ENCODE measurements at regions not wholly inside any gene's neighbourhood (a gene's known extent, or its start where the extent isn't known, plus 50 kb on each side); places are given as distances from the start of the nearest gene placed in this dataset.

- H3K9ac ChIP-seq (ENCODE audit: insufficient read length, low read depth): no peak overlapping the region
- TF ChIP-seq ZNF274 (IDR thresholded peaks at IDR 0.05; ENCODE audit: low read depth, low read length) (no peak), YY1 (IDR thresholded peaks at IDR 0.05; ENCODE audit: insufficient read depth, insufficient read length) (no peak), SUZ12 (IDR thresholded peaks at IDR 0.05; ENCODE audit: extremely low read depth, insufficient read depth, insufficient read length) (no peak)
- H3K4me1 ChIP-seq (ENCODE audit: insufficient read depth, insufficient read length): no peaks in the 10 kb centered on the region
- H3K9me3 ChIP-seq (ENCODE audit: insufficient read depth, low read length): no peaks in the 10 kb centered on the region
- no peak for DNase-seq (ENCODE audit: low read depth, low spot score)
- H3K36me3 ChIP-seq (ENCODE audit: insufficient read depth, insufficient read length, low read length): no peaks in the 10 kb centered on the region
- no peak overlapping the region for H3K4me3 ChIP-seq (ENCODE audit: insufficient read length, low read depth)
- no peaks in the 10 kb centered on the region for H3K27me3 ChIP-seq (ENCODE audit: insufficient read depth, insufficient read length)
Measured at GRCh38 chr9:106417685-106418084, 445.3 kb upstream of the ZNF462 start.

GRCh38 chr9:106419829-106420228 is 443.1 kb upstream of the ZNF462 start:
- Histone ChIP-seq H3K4me1 (ENCODE audit: insufficient read depth, insufficient read length) (no peaks in the 10 kb centered on the region), H3K36me3 (ENCODE audit: insufficient read depth, insufficient read length, low read length) (no peaks in the 10 kb centered on the region), H3K27me3 (ENCODE audit: insufficient read depth, insufficient read length) (no peaks in the 10 kb centered on the region), H3K4me3 (ENCODE audit: insufficient read length, low read depth) (no peak overlapping the region), H3K9me3 (ENCODE audit: insufficient read depth, low read length) (no peaks in the 10 kb centered on the region), H3K9ac (ENCODE audit: insufficient read length, low read depth) (no peak overlapping the region)
- no peak for TF ChIP-seq ZNF274 (IDR thresholded peaks at IDR 0.05; ENCODE audit: low read depth, low read length)
- TF ChIP-seq YY1 (IDR thresholded peaks at IDR 0.05; ENCODE audit: insufficient read depth, insufficient read length): no peak
- no peak for TF ChIP-seq SUZ12 (IDR thresholded peaks at IDR 0.05; ENCODE audit: extremely low read depth, insufficient read depth, insufficient read length)
- DNase-seq (ENCODE audit: low read depth, low spot score): no peak

DNA sequence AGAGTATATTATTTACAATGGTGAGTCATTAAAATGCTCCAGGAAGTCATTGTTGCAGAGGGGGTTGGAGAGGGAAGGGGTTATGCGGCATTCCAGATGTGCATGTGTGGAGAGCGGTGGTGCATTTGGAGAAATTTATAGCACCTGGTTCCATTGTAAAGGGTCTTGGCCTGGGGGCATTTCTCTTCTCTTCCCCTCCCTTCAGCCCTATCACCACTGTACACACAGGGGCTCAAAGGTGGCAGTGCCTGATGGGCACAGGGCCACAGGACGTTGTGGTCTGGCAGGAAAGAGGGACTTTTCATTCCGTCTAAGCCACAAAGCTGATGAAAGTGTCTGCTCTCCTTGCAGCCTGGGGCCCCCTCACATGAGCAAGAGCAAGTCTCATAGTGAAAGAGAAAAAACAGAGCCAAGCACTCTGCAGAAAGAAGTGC is 442.4 kb upstream of the ZNF462 start:
- Histone ChIP-seq H3K4me3 (ENCODE audit: insufficient read length, low read depth) (no peak overlapping the region), H3K9ac (ENCODE audit: insufficient read length, low read depth) (no peak overlapping the region), H3K4me1 (ENCODE audit: insufficient read depth, insufficient read length) (no peaks in the 10 kb centered on the region), H3K27me3 (ENCODE audit: insufficient read depth, insufficient read length) (no peaks in the 10 kb centered on the region), H3K9me3 (ENCODE audit: insufficient read depth, low read length) (no peaks in the 10 kb centered on the region), H3K36me3 (ENCODE audit: insufficient read depth, insufficient read length, low read length) (no peaks in the 10 kb centered on the region)
- DNase-seq (ENCODE audit: low read depth, low spot score): no peak
- TF ChIP-seq SUZ12 (IDR thresholded peaks at IDR 0.05; ENCODE audit: extremely low read depth, insufficient read depth, insufficient read length) (no peak), ZNF274 (IDR thresholded peaks at IDR 0.05; ENCODE audit: low read depth, low read length) (no peak), YY1 (IDR thresholded peaks at IDR 0.05; ENCODE audit: insufficient read depth, insufficient read length) (no peak)

DNA sequence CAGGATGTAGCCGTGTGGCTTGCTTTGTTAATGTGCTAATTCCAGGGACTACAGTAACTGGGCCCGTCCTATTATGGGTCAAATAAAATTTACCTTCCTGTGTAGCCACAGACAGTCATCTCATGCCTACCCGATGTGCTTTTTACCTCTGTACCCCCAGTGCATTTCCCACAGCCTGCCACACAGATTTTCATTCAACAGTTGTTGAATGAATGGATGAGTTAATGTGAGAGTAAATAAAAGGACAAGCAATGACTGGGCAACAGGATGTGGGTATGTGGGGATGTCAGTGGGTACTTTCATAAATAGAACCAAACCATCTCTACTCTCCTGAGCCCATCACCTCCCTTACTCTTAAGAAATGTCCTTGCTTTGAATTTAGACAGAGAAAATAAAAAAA is 441.2 kb upstream of the ZNF462 start:
- no peak for DNase-seq (ENCODE audit: low read depth, low spot score)
- H3K9me3 ChIP-seq (ENCODE audit: insufficient read depth, low read length): no peaks in the 10 kb centered on the region

GRCh38 chr9:106423575-106423974 is 439.4 kb upstream of the ZNF462 start:
- Histone ChIP-seq H3K9me3 (ENCODE audit: insufficient read depth, low read length) (no peaks in the 10 kb centered on the region), H3K27me3 (ENCODE audit: insufficient read depth, insufficient read length) (no peaks in the 10 kb centered on the region), H3K4me3 (ENCODE audit: insufficient read length, low read depth) (no peak overlapping the region), H3K4me1 (ENCODE audit: insufficient read depth, insufficient read length) (no peaks in the 10 kb centered on the region), H3K9ac (ENCODE audit: insufficient read length, low read depth) (no peak overlapping the region), H3K36me3 (ENCODE audit: insufficient read depth, insufficient read length, low read length) (no peaks in the 10 kb centered on the region)
- TF ChIP-seq SUZ12 (IDR thresholded peaks at IDR 0.05; ENCODE audit: extremely low read depth, insufficient read depth, insufficient read length) (no peak), ZNF274 (IDR thresholded peaks at IDR 0.05; ENCODE audit: low read depth, low read length) (no peak), YY1 (IDR thresholded peaks at IDR 0.05; ENCODE audit: insufficient read depth, insufficient read length) (no peak)
- DNase-seq (ENCODE audit: low read depth, low spot score): no peak

More for the DNA sequence above, 441.2 kb upstream of the ZNF462 start:
- no peaks in the 10 kb centered on the region for H3K27me3 ChIP-seq (ENCODE audit: insufficient read depth, insufficient read length)
- no peak overlapping the region for H3K9ac ChIP-seq (ENCODE audit: insufficient read length, low read depth)
- H3K4me3 ChIP-seq (ENCODE audit: insufficient read length, low read depth): no peak overlapping the region
- H3K4me1 ChIP-seq (ENCODE audit: insufficient read depth, insufficient read length): no peaks in the 10 kb centered on the region
- H3K36me3 ChIP-seq (ENCODE audit: insufficient read depth, insufficient read length, low read length): no peaks in the 10 kb centered on the region
- TF ChIP-seq SUZ12 (IDR thresholded peaks at IDR 0.05; ENCODE audit: extremely low read depth, insufficient read depth, insufficient read length) (no peak), YY1 (IDR thresholded peaks at IDR 0.05; ENCODE audit: insufficient read depth, insufficient read length) (no peak), ZNF274 (IDR thresholded peaks at IDR 0.05; ENCODE audit: low read depth, low read length) (no peak)

DNA sequence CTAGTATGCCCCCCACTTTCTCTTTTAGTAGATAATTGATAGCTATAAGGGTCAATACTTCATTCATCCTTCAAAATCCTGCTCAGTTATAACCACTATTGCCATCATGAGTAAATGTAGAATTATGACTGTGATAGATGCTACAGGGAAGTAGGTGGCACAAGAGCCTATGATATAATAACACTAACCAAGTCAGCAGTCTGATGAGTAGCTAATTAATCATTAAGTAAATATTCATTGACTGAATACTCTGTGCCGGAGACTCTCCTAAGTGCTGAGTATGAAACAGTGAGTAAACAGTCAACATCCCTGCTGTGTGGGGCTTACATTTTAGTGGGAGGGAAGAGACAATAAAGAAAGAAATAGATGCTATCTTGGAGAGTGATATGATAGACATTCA is 430.3 kb upstream of the ZNF462 start:
- H3K27me3 ChIP-seq (ENCODE audit: insufficient read depth, insufficient read length): no peaks in the 10 kb centered on the region
- H3K4me3 ChIP-seq (ENCODE audit: insufficient read length, low read depth): no peak overlapping the region
- H3K36me3 ChIP-seq (ENCODE audit: insufficient read depth, insufficient read length, low read length): no peaks in the 10 kb centered on the region
- no peaks in the 10 kb centered on the region for H3K4me1 ChIP-seq (ENCODE audit: insufficient read depth, insufficient read length)
- no peak overlapping the region for H3K9ac ChIP-seq (ENCODE audit: insufficient read length, low read depth)
- H3K9me3 ChIP-seq (ENCODE audit: insufficient read depth, low read length): no peaks in the 10 kb centered on the region
- TF ChIP-seq ZNF274 (IDR thresholded peaks at IDR 0.05; ENCODE audit: low read depth, low read length) (no peak), YY1 (IDR thresholded peaks at IDR 0.05; ENCODE audit: insufficient read depth, insufficient read length) (no peak), SUZ12 (IDR thresholded peaks at IDR 0.05; ENCODE audit: extremely low read depth, insufficient read depth, insufficient read length) (no peak)
- no peak for DNase-seq (ENCODE audit: low read depth, low spot score)

DNA sequence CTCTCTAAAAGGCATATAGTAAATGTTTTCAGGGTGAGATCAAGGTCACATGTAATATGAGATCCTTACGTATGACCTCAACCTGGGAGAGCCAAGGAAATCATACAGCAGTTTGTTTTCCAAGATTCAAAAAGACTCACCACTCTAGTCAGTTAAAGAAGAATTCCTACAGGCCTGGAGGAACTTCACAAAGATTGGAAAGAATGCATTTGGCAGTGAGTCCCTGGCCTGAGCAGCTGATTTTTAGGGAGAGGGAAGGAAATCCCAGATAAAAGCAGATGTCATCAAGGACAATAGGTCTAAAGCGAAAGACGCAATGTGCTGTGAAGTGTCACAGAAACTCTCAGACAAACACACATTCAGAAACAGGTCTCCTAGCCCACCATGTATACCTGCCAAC is 424.0 kb upstream of the ZNF462 start:
- Histone ChIP-seq H3K27me3 (ENCODE audit: insufficient read depth, insufficient read length) (no peaks in the 10 kb centered on the region), H3K9me3 (ENCODE audit: insufficient read depth, low read length) (no peaks in the 10 kb centered on the region), H3K9ac (ENCODE audit: insufficient read length, low read depth) (no peak overlapping the region), H3K36me3 (ENCODE audit: insufficient read depth, insufficient read length, low read length) (no peaks in the 10 kb centered on the region), H3K4me3 (ENCODE audit: insufficient read length, low read depth) (no peak overlapping the region), H3K4me1 (ENCODE audit: insufficient read depth, insufficient read length) (no peaks in the 10 kb centered on the region)
- TF ChIP-seq YY1 (IDR thresholded peaks at IDR 0.05; ENCODE audit: insufficient read depth, insufficient read length) (no peak), ZNF274 (IDR thresholded peaks at IDR 0.05; ENCODE audit: low read depth, low read length) (no peak), SUZ12 (IDR thresholded peaks at IDR 0.05; ENCODE audit: extremely low read depth, insufficient read depth, insufficient read length) (no peak)
- DNase-seq (ENCODE audit: low read depth, low spot score): no peak
